ENCODE measurements at regions not wholly inside any gene's neighbourhood (a gene's known extent, or its start where the extent isn't known, plus 50 kb on each side); places are given as distances from the start of the nearest gene placed in this dataset.

GRCh38 chr16:6160303-6160702, 1062.7 kb upstream of the EEF2KMT start:
- H3K4me3 ChIP-seq, result no peak overlapping the region
- TF ChIP-seq POLR2AphosphoS5 (IDR thresholded peaks at IDR 0.05; ENCODE audit: borderline replicate concordance, low read depth, low read length) (no peak), EZH2 (IDR thresholded peaks at IDR 0.05) (no peak), FOXP2 (optimal IDR thresholded peaks at IDR 0.05; ENCODE audit: control extremely low read depth, extremely low read length, insufficient read depth) (no peak)
- no peaks in the 10 kb centered on the region for H3K36me3 ChIP-seq (ENCODE audit: insufficient read depth, low read length)
- H3K27ac ChIP-seq, result no peak overlapping the region
- DNase-seq (ENCODE audit: low read depth, low spot score), result no peak
- no peak overlapping the region for H3K9ac ChIP-seq (ENCODE audit: insufficient read length)
- H3K9me3 ChIP-seq (ENCODE audit: low read depth, low read length), result no peaks in the 10 kb centered on the region

GRCh38 chr16:6157806-6158205, 1060.2 kb upstream of the EEF2KMT start:
- DNase-seq (ENCODE audit: low read depth, low spot score), result no peak
- Histone ChIP-seq H3K9me3 (ENCODE audit: low read depth, low read length) (no peaks in the 10 kb centered on the region), H3K4me3 (no peak overlapping the region), H3K9ac (ENCODE audit: insufficient read length) (no peak overlapping the region), H3K27ac (no peak overlapping the region), H3K36me3 (ENCODE audit: insufficient read depth, low read length) (no peaks in the 10 kb centered on the region)
- TF ChIP-seq FOXP2 (optimal IDR thresholded peaks at IDR 0.05; ENCODE audit: control extremely low read depth, extremely low read length, insufficient read depth), result no peak
- TF ChIP-seq POLR2AphosphoS5 (IDR thresholded peaks at IDR 0.05; ENCODE audit: borderline replicate concordance, low read depth, low read length), result no peak
- no peak for TF ChIP-seq EZH2 (IDR thresholded peaks at IDR 0.05)

DNA sequence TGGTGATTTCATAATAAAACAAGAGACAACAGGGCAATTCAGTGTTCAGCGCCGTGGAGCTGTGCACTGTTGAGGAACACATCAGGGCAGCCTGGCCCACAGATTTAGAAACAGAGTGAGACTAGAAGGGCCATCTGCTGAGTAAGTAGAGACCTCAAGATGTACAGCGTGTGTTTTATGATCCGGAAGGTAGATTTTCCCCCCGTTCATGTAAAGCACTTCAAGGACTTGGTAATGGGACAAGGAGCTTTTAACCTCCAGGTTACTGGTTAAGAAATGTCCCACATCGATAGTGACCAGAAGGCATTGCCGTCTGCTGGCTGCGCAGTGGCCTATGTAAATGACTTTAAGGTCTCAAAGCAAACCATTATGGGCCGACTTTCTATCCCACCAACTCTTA, 1057.7 kb upstream of the EEF2KMT start:
- no peak for TF ChIP-seq FOXP2 (optimal IDR thresholded peaks at IDR 0.05; ENCODE audit: control extremely low read depth, extremely low read length, insufficient read depth)
- TF ChIP-seq POLR2AphosphoS5 (IDR thresholded peaks at IDR 0.05; ENCODE audit: borderline replicate concordance, low read depth, low read length), result no peak
- no peak for TF ChIP-seq EZH2 (IDR thresholded peaks at IDR 0.05)

GRCh38 chr16:6153901-6154300, 1056.3 kb upstream of the EEF2KMT start:
- no peaks in the 10 kb centered on the region for H3K9me3 ChIP-seq (ENCODE audit: low read depth, low read length)
- H3K9ac ChIP-seq (ENCODE audit: insufficient read length), result no peak overlapping the region
- no peak overlapping the region for H3K27ac ChIP-seq
- DNase-seq (ENCODE audit: low read depth, low spot score), result no peak
- H3K36me3 ChIP-seq (ENCODE audit: insufficient read depth, low read length), result no peaks in the 10 kb centered on the region
- H3K4me3 ChIP-seq, result no peak overlapping the region
- TF ChIP-seq FOXP2 (optimal IDR thresholded peaks at IDR 0.05; ENCODE audit: control extremely low read depth, extremely low read length, insufficient read depth) (no peak), EZH2 (IDR thresholded peaks at IDR 0.05) (no peak), POLR2AphosphoS5 (IDR thresholded peaks at IDR 0.05; ENCODE audit: borderline replicate concordance, low read depth, low read length) (no peak)

More for the DNA sequence above, 1057.7 kb upstream of the EEF2KMT start:
- Histone ChIP-seq H3K27ac (no peak overlapping the region), H3K9me3 (ENCODE audit: low read depth, low read length) (no peaks in the 10 kb centered on the region), H3K4me3 (no peak overlapping the region), H3K9ac (ENCODE audit: insufficient read length) (no peak overlapping the region), H3K36me3 (ENCODE audit: insufficient read depth, low read length) (no peaks in the 10 kb centered on the region)
- DNase-seq (ENCODE audit: low read depth, low spot score), result no peak

DNA sequence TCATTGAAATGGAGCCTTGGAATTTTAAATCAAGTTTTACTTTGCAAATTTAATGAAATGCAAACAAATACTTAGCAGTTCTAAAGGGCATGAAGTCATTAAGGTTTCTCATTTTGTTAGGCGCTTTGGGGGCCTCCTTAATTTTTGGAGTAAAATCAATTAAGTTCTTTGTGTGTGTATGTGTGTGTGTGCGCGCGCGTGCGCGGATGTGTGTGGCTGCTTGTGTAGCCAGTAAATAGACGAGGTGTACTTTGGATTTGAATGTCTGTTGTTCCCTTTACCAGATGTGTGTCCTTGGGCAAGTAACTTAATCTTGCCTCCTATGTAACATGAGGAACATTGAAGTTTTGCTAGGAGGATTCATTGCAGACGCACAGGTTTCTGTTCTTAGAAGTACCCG, 1051.4 kb upstream of the EEF2KMT start:
- TF ChIP-seq FOXP2 (optimal IDR thresholded peaks at IDR 0.05; ENCODE audit: control extremely low read depth, extremely low read length, insufficient read depth) (no peak), EZH2 (IDR thresholded peaks at IDR 0.05) (no peak), POLR2AphosphoS5 (IDR thresholded peaks at IDR 0.05; ENCODE audit: borderline replicate concordance, low read depth, low read length) (no peak)
- no peak overlapping the region for H3K9ac ChIP-seq (ENCODE audit: insufficient read length)
- no peaks in the 10 kb centered on the region for H3K36me3 ChIP-seq (ENCODE audit: insufficient read depth, low read length)
- H3K4me3 ChIP-seq, result no peak overlapping the region
- no peak overlapping the region for H3K27ac ChIP-seq
- no peak for DNase-seq (ENCODE audit: low read depth, low spot score)
- H3K9me3 ChIP-seq (ENCODE audit: low read depth, low read length), result no peaks in the 10 kb centered on the region

DNA sequence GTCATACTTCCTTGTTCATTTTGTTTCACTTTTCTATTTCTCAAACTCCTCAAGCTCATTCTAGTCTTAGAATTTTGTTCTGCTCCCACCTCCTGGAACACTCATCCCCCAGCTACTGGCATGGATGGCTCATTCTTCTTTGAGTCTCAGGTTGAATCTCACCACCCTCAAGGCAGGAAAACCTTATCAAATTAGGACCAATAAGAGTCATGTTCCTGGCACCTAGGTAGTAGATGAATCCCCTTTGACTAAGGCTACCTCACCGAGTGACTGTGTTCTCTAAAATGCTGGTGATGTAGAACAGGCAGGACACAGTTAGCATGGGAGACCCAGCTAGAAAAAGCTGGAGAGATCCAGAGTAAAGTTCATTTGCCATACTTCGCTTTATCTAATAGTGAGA, 1050.8 kb upstream of the EEF2KMT start:
- Histone ChIP-seq H3K9ac (ENCODE audit: insufficient read length) (no peak overlapping the region), H3K9me3 (ENCODE audit: low read depth, low read length) (no peaks in the 10 kb centered on the region), H3K4me3 (no peak overlapping the region), H3K36me3 (ENCODE audit: insufficient read depth, low read length) (no peaks in the 10 kb centered on the region), H3K27ac (no peak overlapping the region)
- no peak for TF ChIP-seq POLR2AphosphoS5 (IDR thresholded peaks at IDR 0.05; ENCODE audit: borderline replicate concordance, low read depth, low read length)
- no peak for TF ChIP-seq FOXP2 (optimal IDR thresholded peaks at IDR 0.05; ENCODE audit: control extremely low read depth, extremely low read length, insufficient read depth)
- TF ChIP-seq EZH2 (IDR thresholded peaks at IDR 0.05), result no peak
- DNase-seq (ENCODE audit: low read depth, low spot score), result no peak

DNA sequence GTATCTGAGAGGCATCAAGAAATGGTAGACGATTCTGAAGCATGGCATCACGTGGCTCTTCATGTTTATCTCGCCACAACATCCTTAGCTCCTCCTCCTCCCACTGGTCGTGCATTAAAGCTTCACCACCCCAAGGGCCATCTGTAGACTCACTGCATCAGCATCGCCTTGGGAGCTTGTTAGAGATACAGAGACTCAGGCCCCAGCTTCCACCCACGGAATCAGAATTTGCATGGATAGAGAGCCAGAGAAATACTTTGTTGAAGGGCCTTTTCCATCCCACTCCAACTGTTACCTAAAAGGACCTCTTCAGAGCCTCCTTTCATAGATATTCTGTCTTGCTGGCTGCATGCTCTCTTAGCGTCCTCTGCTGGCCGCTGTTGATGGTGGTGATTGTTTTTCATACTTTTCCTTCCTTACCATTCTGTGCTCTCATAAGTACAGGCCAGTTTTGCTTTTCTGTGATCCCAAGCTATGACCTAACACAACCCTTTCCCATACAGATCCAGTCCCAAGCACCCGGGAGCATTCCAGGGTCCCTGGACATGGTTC, 1049.4 kb upstream of the EEF2KMT start:
- H3K9ac ChIP-seq (ENCODE audit: insufficient read length), result no peak overlapping the region
- H3K9me3 ChIP-seq (ENCODE audit: low read depth, low read length), result no peaks in the 10 kb centered on the region
- no peak overlapping the region for H3K27ac ChIP-seq
- TF ChIP-seq POLR2AphosphoS5 (IDR thresholded peaks at IDR 0.05; ENCODE audit: borderline replicate concordance, low read depth, low read length), result no peak
- no peak for TF ChIP-seq FOXP2 (optimal IDR thresholded peaks at IDR 0.05; ENCODE audit: control extremely low read depth, extremely low read length, insufficient read depth)
- TF ChIP-seq EZH2 (IDR thresholded peaks at IDR 0.05), result no peak
- no peaks in the 10 kb centered on the region for H3K36me3 ChIP-seq (ENCODE audit: insufficient read depth, low read length)
- no peak overlapping the region for H3K4me3 ChIP-seq
- no peak for DNase-seq (ENCODE audit: low read depth, low spot score)

- Histone ChIP-seq H3K9ac (ENCODE audit: insufficient read length) (no peak overlapping the region), H3K27ac (no peak overlapping the region), H3K36me3 (ENCODE audit: insufficient read depth, low read length) (no peaks in the 10 kb centered on the region), H3K9me3 (ENCODE audit: low read depth, low read length) (no peaks in the 10 kb centered on the region), H3K4me3 (no peak overlapping the region)
- TF ChIP-seq FOXP2 (optimal IDR thresholded peaks at IDR 0.05; ENCODE audit: control extremely low read depth, extremely low read length, insufficient read depth), result no peak
- no peak for TF ChIP-seq POLR2AphosphoS5 (IDR thresholded peaks at IDR 0.05; ENCODE audit: borderline replicate concordance, low read depth, low read length)
- TF ChIP-seq EZH2 (IDR thresholded peaks at IDR 0.05), result no peak
- DNase-seq (ENCODE audit: low read depth, low spot score), result no peak
These were observed 1048.8 kb upstream of the EEF2KMT start for GRCh38 chr16:6146356-6146755.

DNA sequence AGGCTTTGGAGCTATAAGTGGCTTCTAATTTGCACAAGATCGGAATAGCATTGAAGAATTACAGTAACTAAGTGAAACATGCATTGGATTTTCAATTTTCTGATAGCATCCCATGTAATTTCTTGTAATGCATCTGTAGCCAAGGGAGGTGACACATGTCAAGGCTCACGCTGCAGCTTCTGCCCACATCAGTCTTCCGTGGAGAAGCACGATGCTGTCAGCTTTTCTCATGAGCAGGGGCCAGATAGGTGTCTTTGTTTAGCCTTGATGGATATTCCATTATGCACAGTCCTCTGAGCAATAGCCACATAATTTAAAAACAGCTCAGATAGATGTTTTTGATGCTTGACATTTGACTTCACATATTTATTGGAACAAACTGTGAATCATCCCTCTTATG, 1046.9 kb upstream of the EEF2KMT start:
- DNase-seq (ENCODE audit: low read depth, low spot score), result no peak
- Histone ChIP-seq H3K4me3 (no peak overlapping the region), H3K27ac (no peak overlapping the region), H3K36me3 (ENCODE audit: insufficient read depth, low read length) (no peaks in the 10 kb centered on the region), H3K9me3 (ENCODE audit: low read depth, low read length) (no peaks in the 10 kb centered on the region), H3K9ac (ENCODE audit: insufficient read length) (no peak overlapping the region)
- TF ChIP-seq POLR2AphosphoS5 (IDR thresholded peaks at IDR 0.05; ENCODE audit: borderline replicate concordance, low read depth, low read length) (no peak), FOXP2 (optimal IDR thresholded peaks at IDR 0.05; ENCODE audit: control extremely low read depth, extremely low read length, insufficient read depth) (no peak), EZH2 (IDR thresholded peaks at IDR 0.05) (no peak)

All from SK-N-MC (cell line).